ENCODE measurements at regions not wholly inside any gene's neighbourhood (a gene's known extent, or its start where the extent isn't known, plus 50 kb on each side); places are given as distances from the start of the nearest gene placed in this dataset.

DNA sequence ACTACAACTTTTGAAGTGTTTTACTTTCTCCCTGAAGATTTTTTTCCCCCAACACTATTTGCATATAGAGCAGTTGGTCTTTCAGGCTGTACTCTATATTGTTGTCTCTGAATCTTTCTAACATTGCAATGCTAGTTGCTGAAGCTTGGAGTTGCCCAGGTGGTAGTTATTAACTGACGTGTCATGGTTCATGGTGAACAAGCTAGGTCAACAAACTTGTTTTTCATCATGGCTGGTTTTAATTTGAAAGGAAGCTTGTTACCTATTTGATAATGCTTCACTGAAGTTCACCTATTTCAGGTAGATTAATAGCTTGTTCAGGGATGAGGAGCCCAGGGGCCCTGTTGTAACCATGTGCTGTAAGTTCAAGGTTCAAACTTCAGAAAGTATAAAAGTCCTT lies 158.8 kb upstream of the ZEB2 start:
- WGBS, 2 donors: 74 to 85% methylated on average over 1 of the region's 1 CpG
- no peaks in the 10 kb centered on the region for H3K27me3 ChIP-seq
- no peak overlapping the region for H3K27ac ChIP-seq
- peaks cover 4 to 8% of the 10 kb centered on the region in 2 donors for H3K4me1 ChIP-seq
- H3K36me3 ChIP-seq: no peaks in the 10 kb centered on the region
- DNase-seq: no peak
- TF ChIP-seq POLR2A (IDR thresholded peaks at IDR 0.05): no peak
- TF ChIP-seq, protein P1, sequence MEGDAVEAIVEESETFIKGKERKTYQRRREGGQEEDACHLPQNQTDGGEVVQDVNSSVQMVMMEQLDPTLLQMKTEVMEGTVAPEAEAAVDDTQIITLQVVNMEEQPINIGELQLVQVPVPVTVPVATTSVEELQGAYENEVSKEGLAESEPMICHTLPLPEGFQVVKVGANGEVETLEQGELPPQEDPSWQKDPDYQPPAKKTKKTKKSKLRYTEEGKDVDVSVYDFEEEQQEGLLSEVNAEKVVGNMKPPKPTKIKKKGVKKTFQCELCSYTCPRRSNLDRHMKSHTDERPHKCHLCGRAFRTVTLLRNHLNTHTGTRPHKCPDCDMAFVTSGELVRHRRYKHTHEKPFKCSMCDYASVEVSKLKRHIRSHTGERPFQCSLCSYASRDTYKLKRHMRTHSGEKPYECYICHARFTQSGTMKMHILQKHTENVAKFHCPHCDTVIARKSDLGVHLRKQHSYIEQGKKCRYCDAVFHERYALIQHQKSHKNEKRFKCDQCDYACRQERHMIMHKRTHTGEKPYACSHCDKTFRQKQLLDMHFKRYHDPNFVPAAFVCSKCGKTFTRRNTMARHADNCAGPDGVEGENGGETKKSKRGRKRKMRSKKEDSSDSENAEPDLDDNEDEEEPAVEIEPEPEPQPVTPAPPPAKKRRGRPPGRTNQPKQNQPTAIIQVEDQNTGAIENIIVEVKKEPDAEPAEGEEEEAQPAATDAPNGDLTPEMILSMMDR (IDR thresholded peaks at IDR 0.05): no peak
- H3K9me3 ChIP-seq: no peaks in the 10 kb centered on the region
- intact Hi-C loops (cut with DNase I): no loop called here
- no peak overlapping the region for H3K4me3 ChIP-seq (replicated peaks in 1 of 3)

- DNase-seq: no peak
- H3K27me3 ChIP-seq: no peaks in the 10 kb centered on the region
- H3K36me3 ChIP-seq: no peaks in the 10 kb centered on the region
- TF ChIP-seq, protein P1 (IDR thresholded peaks at IDR 0.05): no peak
- TF ChIP-seq POLR2A (IDR thresholded peaks at IDR 0.05): no peak
- intact Hi-C loops (cut with DNase I): no loop called here
- 87 to 91% methylated on average over 3 of the region's 3 CpGs for WGBS, 2 donors
- no peak overlapping the region for H3K27ac ChIP-seq
- H3K4me1 ChIP-seq: peaks cover 4 to 8% of the 10 kb centered on the region in 2 donors
- H3K4me3 ChIP-seq (replicated peaks in 1 of 3): no peak overlapping the region
- no peaks in the 10 kb centered on the region for H3K9me3 ChIP-seq
Measured at GRCh38 chr2:144675731-144676130, 155.8 kb upstream of the ZEB2 start.

- no peaks in the 10 kb centered on the region for H3K9me3 ChIP-seq
Measured at GRCh38 chr2:144675331-144675730, 155.4 kb upstream of the ZEB2 start.

DNA sequence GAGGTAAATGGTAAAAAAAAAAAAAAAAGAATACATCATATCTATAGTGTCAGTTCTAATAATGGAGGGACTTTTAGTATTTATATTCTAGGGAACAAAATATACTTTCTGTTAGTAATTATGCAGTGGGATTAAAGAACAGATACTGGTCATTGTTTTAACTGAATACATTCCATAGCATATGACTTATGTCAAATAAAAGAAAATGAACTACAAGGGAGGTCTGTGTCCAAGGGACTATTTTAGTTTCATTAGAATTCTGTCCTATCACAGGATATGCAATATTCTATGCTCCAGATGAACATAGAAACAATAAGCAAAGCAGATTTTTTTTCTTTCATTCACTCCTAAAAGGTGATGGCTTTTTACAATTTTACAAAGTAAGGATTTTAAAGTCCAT lies 154.2 kb upstream of the ZEB2 start:
- no peaks in the 10 kb centered on the region for H3K27me3 ChIP-seq
- no peaks in the 10 kb centered on the region for H3K36me3 ChIP-seq
- no peak overlapping the region for H3K27ac ChIP-seq
- intact Hi-C loops (cut with DNase I): no loop called here
- H3K4me3 ChIP-seq (replicated peaks in 1 of 3): no peak overlapping the region
- DNase-seq: no peak
- H3K9me3 ChIP-seq: no peaks in the 10 kb centered on the region
- no peak for TF ChIP-seq POLR2A (IDR thresholded peaks at IDR 0.05)
- TF ChIP-seq, protein P1 (IDR thresholded peaks at IDR 0.05): no peak
- H3K4me1 ChIP-seq: peaks cover 4 to 6% of the 10 kb centered on the region in 2 donors

More at GRCh38 chr2:144675331-144675730, 155.4 kb upstream of the ZEB2 start:
- H3K36me3 ChIP-seq: no peaks in the 10 kb centered on the region
- 98 to 99% methylated on average over 3 of the region's 3 CpGs for WGBS, 2 donors
- no peak overlapping the region for H3K4me3 ChIP-seq (replicated peaks in 1 of 3)
- H3K27ac ChIP-seq: no peak overlapping the region
- intact Hi-C loops (cut with DNase I): no loop called here
- H3K4me1 ChIP-seq: peaks cover 4 to 8% of the 10 kb centered on the region in 2 donors
- no peaks in the 10 kb centered on the region for H3K27me3 ChIP-seq
- no peak for DNase-seq
- TF ChIP-seq, protein P1 (IDR thresholded peaks at IDR 0.05): no peak
- no peak for TF ChIP-seq POLR2A (IDR thresholded peaks at IDR 0.05)

DNA sequence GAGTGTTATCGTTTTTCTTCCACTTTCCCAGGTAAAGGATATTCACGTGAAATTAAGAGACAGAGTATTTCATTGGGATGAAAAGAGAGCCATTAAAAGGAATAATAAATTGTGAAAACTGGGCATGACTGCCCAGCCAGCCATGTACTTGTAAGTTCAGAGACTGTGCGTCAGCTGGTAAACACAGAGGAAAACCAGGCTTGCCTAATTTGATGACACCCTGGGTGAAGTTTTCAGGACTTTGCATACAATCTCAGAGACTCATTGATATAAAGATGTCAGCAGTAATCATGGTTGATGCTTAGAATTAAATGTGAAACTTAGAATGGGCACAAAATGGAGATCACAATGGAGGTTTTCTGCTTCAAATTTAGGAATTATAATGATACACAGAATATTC lies 153.5 kb upstream of the ZEB2 start:
- intact Hi-C loops (cut with DNase I): no loop called here
- 65 to 66% methylated on average over 3 of the region's 3 CpGs for WGBS, 2 donors
- Histone ChIP-seq H3K9me3 (no peaks in the 10 kb centered on the region), H3K27me3 (no peaks in the 10 kb centered on the region), H3K4me3 (replicated peaks in 1 of 3) (no peak overlapping the region), H3K4me1 (no peaks in the 10 kb centered on the region), H3K27ac (no peak overlapping the region), H3K36me3 (no peaks in the 10 kb centered on the region)
- TF ChIP-seq POLR2A (IDR thresholded peaks at IDR 0.05): no peak
- TF ChIP-seq, protein P1 (IDR thresholded peaks at IDR 0.05): no peak
- no peak for DNase-seq
